ENCODE measurements at regions not wholly inside any gene's neighbourhood (a gene's known extent, or its start where the extent isn't known, plus 50 kb on each side); places are given as distances from the start of the nearest gene placed in this dataset.

DNA sequence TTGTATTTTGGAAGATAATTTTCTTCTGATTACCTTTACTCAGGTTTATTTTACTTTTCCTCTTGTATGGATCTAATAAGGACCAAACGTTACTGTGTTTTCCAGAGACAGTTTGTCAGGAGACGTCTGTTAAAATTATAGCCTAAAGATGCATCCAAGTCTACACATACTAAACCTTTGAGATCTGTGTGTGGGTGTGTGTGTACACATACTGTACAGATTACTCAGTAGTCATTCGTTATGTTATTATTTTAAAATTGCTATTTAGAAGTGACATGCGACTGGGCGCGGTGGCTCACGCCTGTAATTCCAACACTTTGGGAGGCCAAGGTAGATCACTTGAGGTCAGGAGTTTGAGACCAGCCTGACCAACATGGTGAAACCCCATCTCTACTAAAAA is 51.6 kb upstream of the CNTLN start:
- TF ChIP-seq POLR2AphosphoS5 (IDR thresholded peaks at IDR 0.05; ENCODE audit: insufficient read depth in 1 of 2, low read depth in 1 of 2) (no peak), POLR2A (IDR thresholded peaks at IDR 0.05) (no peak)
- TF ChIP-seq, protein P1, sequence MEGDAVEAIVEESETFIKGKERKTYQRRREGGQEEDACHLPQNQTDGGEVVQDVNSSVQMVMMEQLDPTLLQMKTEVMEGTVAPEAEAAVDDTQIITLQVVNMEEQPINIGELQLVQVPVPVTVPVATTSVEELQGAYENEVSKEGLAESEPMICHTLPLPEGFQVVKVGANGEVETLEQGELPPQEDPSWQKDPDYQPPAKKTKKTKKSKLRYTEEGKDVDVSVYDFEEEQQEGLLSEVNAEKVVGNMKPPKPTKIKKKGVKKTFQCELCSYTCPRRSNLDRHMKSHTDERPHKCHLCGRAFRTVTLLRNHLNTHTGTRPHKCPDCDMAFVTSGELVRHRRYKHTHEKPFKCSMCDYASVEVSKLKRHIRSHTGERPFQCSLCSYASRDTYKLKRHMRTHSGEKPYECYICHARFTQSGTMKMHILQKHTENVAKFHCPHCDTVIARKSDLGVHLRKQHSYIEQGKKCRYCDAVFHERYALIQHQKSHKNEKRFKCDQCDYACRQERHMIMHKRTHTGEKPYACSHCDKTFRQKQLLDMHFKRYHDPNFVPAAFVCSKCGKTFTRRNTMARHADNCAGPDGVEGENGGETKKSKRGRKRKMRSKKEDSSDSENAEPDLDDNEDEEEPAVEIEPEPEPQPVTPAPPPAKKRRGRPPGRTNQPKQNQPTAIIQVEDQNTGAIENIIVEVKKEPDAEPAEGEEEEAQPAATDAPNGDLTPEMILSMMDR (IDR thresholded peaks at IDR 0.05): no peak
- no peaks in the 10 kb centered on the region for H3K27me3 ChIP-seq
- DNase-seq (ENCODE audit: extremely low spot score in 2 of 2): no peak
- H3K27ac ChIP-seq: no peak overlapping the region
- H3K36me3 ChIP-seq: no peaks in the 10 kb centered on the region
- intact Hi-C loops (cut with DNase I): no loop called here
- H3K4me1 ChIP-seq: no peaks in the 10 kb centered on the region
- no peak overlapping the region for H3K4me3 ChIP-seq
- H3K9me3 ChIP-seq: no peaks in the 10 kb centered on the region

- Histone ChIP-seq H3K4me1 (no peaks in the 10 kb centered on the region), H3K27me3 (no peaks in the 10 kb centered on the region), H3K9me3 (no peaks in the 10 kb centered on the region), H3K36me3 (no peaks in the 10 kb centered on the region), H3K4me3 (no peak overlapping the region), H3K27ac (no peak overlapping the region)
- intact Hi-C loops (cut with DNase I): no loop called here
- TF ChIP-seq POLR2AphosphoS5 (IDR thresholded peaks at IDR 0.05; ENCODE audit: insufficient read depth in 1 of 2, low read depth in 1 of 2): no peak
- no peak for TF ChIP-seq POLR2A (IDR thresholded peaks at IDR 0.05)
- TF ChIP-seq, protein P1 (IDR thresholded peaks at IDR 0.05): no peak
- DNase-seq (ENCODE audit: extremely low spot score in 2 of 2): no peak
These were observed 52.3 kb upstream of the CNTLN start for GRCh38 chr9:17082343-17083064.

GRCh38 chr9:17081814-17082213 is 53.0 kb upstream of the CNTLN start:
- H3K9me3 ChIP-seq: no peaks in the 10 kb centered on the region
- H3K4me1 ChIP-seq: no peaks in the 10 kb centered on the region
- no peaks in the 10 kb centered on the region for H3K36me3 ChIP-seq
- no peak overlapping the region for H3K4me3 ChIP-seq
- H3K27me3 ChIP-seq: no peaks in the 10 kb centered on the region
- H3K27ac ChIP-seq: no peak overlapping the region
- no peak for DNase-seq (ENCODE audit: extremely low spot score in 2 of 2)
- intact Hi-C loops (cut with DNase I): no loop called here
- TF ChIP-seq, protein P1 (IDR thresholded peaks at IDR 0.05): no peak

DNA sequence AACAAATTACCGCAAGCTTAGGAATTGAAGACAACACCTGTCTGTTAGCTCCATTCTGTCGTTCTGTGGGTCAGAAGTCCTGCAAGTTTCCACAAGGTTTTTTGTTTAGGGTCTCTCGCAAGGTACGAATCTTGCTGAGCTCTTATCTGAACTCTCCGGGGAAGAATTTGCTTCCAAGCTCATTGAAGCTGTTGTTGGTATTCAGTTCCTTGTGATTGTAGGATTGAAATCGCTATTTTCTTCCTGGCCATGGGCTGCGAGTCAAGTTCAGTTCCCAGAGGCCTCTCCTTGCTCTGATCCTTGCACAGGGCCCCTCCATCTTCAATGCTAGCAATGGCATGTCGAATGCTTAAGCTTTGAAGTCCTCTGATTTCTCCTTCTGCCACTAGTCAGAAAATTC is 53.5 kb upstream of the CNTLN start:
- Histone ChIP-seq H3K27me3 (no peaks in the 10 kb centered on the region), H3K4me3 (no peak overlapping the region), H3K9me3 (no peaks in the 10 kb centered on the region), H3K4me1 (no peaks in the 10 kb centered on the region), H3K36me3 (no peaks in the 10 kb centered on the region), H3K27ac (no peak overlapping the region)
- no peak for DNase-seq (ENCODE audit: extremely low spot score in 2 of 2)
- TF ChIP-seq, protein P1 (IDR thresholded peaks at IDR 0.05): no peak
- no peak for TF ChIP-seq POLR2A (IDR thresholded peaks at IDR 0.05)
- intact Hi-C loops (cut with DNase I): no loop called here

DNA sequence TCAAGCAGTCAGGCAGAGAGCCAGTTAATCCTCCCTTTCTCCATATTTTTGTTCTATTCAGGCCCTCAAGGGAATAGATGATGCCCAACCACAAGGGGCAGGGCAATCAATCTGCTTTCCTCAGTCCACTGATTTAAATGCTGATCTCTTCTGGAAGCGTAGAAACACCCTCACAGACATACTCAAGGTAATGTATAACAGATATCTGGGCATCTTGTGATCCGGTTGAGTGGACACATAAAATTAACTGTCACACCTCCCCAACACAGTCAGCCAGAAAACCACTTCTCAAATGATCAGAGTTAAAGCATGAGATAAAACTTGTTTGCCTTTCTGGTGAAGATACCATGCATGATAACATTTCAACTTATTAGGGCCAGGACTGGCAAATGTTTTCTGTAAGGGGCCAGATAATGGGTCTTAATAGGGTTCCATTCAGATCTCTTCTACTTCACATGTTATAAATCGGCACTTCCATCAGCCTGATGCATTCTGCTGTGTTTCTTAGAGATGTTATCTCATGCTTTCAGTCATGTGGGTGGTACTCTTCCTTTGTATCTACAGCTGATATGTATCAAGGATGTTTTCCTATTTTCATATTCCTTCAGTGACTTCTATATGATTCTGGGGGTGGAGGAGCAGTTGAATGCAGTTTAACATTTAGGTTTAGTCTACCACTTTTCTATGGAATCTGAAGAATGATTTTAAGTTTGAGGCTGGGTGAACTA is 58.9 kb upstream of the CNTLN start:
- no peak for DNase-seq (ENCODE audit: extremely low spot score in 2 of 2)
- H3K4me1 ChIP-seq: no peaks in the 10 kb centered on the region
- H3K9me3 ChIP-seq: no peaks in the 10 kb centered on the region
- H3K4me3 ChIP-seq: no peak overlapping the region
- H3K27me3 ChIP-seq: no peaks in the 10 kb centered on the region
- H3K36me3 ChIP-seq: no peaks in the 10 kb centered on the region
- TF ChIP-seq POLR2A (IDR thresholded peaks at IDR 0.05): no peak
- no peak for TF ChIP-seq POLR2AphosphoS5 (IDR thresholded peaks at IDR 0.05; ENCODE audit: insufficient read depth in 1 of 2, low read depth in 1 of 2)
- TF ChIP-seq, protein P1 (IDR thresholded peaks at IDR 0.05): no peak
- no peak overlapping the region for H3K27ac ChIP-seq
- intact Hi-C loops (cut with DNase I): no loop called here

All from vagina (tissue), 2 donors.